A673 (cell line): ENCODE measurements at regions not wholly inside any gene's neighbourhood (a gene's known extent, or its start where the extent isn't known, plus 50 kb on each side); places are given as distances from the start of the nearest gene placed in this dataset.

Source experiments
- BruUV-seq: library from RNA; stranded (reverse); fragments of 400-500 nt; replicated peaks from 2 replicates; lab custom pipeline; 2021; lab: Mats Ljungman, UMichigan
- CTCF ChIA-PET: fragments of 300-600 bp; sonication (Branson Sonifier 250); formaldehyde crosslinking; loops from one replicate; lab custom pipeline; 2022; ENCODE audit warnings: antibody characterized with exemption; lab: Charles Lee
- POLR2A ChIA-PET: fragments of 300-600 bp; sonication (Branson Sonifier 250); formaldehyde crosslinking; loops from one replicate; lab custom pipeline; 2022; ENCODE audit warnings: antibody characterized with exemption; ENCODE audit not compliant: low non-redundant PET; lab: Charles Lee
- DNase-seq: peaks from one replicate; pipeline ENCODE4 v3.0.0-alpha.2; 2015; ENCODE audit warnings: low spot score
- H3K27ac ChIP-seq: fragments of 200-600 bp; sonication (generic); 2 replicates; pipeline ENCODE4 v1.5.1; 2016; ENCODE audit warnings: mixed run types, low read depth, mild to moderate bottlenecking, mixed read lengths, antibody characterized with exemption, low read length; ENCODE audit not compliant: poor library complexity, severe bottlenecking
- H3K27me3 ChIP-seq: fragments of 200-600 bp; sonication (generic); replicated peaks from 2 replicates; pipeline ENCODE4 v1.6.1; 2017; ENCODE audit warnings: mixed run types, low read depth, mild to moderate bottlenecking, mixed read lengths, antibody characterized with exemption, low read length; ENCODE audit not compliant: insufficient read depth, poor library complexity
- H3K36me3 ChIP-seq: fragments of 200-600 bp; sonication (generic); 2 replicates; pipeline ENCODE4 v1.6.1; 2016; ENCODE audit warnings: mixed run types, mild to moderate bottlenecking, mixed read lengths, antibody characterized with exemption, low read length; ENCODE audit not compliant: insufficient read depth, poor library complexity, severe bottlenecking
- H3K4me1 ChIP-seq: fragments of 200-600 bp; sonication (generic); 2 replicates; pipeline ENCODE4 v1.6.1; 2017; ENCODE audit warnings: mixed run types, mild to moderate bottlenecking, mixed read lengths, antibody characterized with exemption, low read length; ENCODE audit not compliant: insufficient read depth, poor library complexity, severe bottlenecking
- H3K4me3 ChIP-seq: fragments of 200-600 bp; sonication (generic); 2 replicates; pipeline ENCODE4 v1.5.1; 2016; ENCODE audit warnings: low read depth, mixed run types, mild to moderate bottlenecking, mixed read lengths, low read length; ENCODE audit not compliant: poor library complexity, severe bottlenecking
- H3K9me3 ChIP-seq: fragments of 200-600 bp; sonication (generic); 2 replicates; pipeline ENCODE4 v1.6.1; 2016; ENCODE audit warnings: mixed run types, low read depth, mild to moderate bottlenecking, mixed read lengths, antibody characterized with exemption, low read length; ENCODE audit not compliant: poor library complexity, severe bottlenecking
- CTCF ChIP-seq: fragments of 300-800, 200-600 bp; sonication (generic); conservative IDR thresholded peaks from 2 replicates; pipeline ENCODE4 v1.5.1; 2017; ENCODE audit warnings: low read depth, mild to moderate bottlenecking, antibody characterized with exemption, low read length, moderate library complexity, mixed read lengths
- EZH2 ChIP-seq: fragments of 200-600 bp; sonication (generic); IDR thresholded peaks from 2 replicates; pipeline ENCODE4 v1.6.1; 2017; ENCODE audit warnings: borderline replicate concordance, low read depth, mild to moderate bottlenecking, mixed read lengths, antibody characterized with exemption, low read length; ENCODE audit not compliant: poor library complexity, severe bottlenecking
- intact Hi-C: fragments of 100-400 bp; cut with micrococcal nuclease; formaldehyde crosslinking; loops from one replicate; pipeline ENCODE4 v1.10.0; 2022; ENCODE audit not compliant: unreplicated experiment

- CTCF ChIA-PET = no interaction called here
Measured at GRCh38 chr2:182638667-182639066, 77.4 kb upstream of the DNAJC10 start.

GRCh38 chr2:182639971-182640370 is 76.1 kb upstream of the DNAJC10 start:
- Histone ChIP-seq H3K36me3 (no peaks in the 10 kb centered on the region), H3K4me1 (no peaks in the 10 kb centered on the region), H3K27me3 (no peaks in the 10 kb centered on the region), H3K4me3 (no peak overlapping the region), H3K27ac (no peak overlapping the region), H3K9me3 (no peaks in the 10 kb centered on the region)
- TF ChIP-seq EZH2 (no peak), CTCF (no peak)
- intact Hi-C loops = no loop called here
- no peak for DNase-seq
- no TSS peak for BruUV-seq
- ChIA-PET CTCF (no interaction called here), POLR2A (no interaction called here)

More at GRCh38 chr2:182638667-182639066, 77.4 kb upstream of the DNAJC10 start:
- H3K4me3 ChIP-seq = no peak overlapping the region
- H3K4me1 ChIP-seq = no peaks in the 10 kb centered on the region
- no peaks in the 10 kb centered on the region for H3K36me3 ChIP-seq
- no peaks in the 10 kb centered on the region for H3K27me3 ChIP-seq
- no TSS peak for BruUV-seq
- H3K27ac ChIP-seq = no peak overlapping the region
- no peak for DNase-seq
- POLR2A ChIA-PET = no interaction called here
- TF ChIP-seq EZH2 (no peak), CTCF (no peak)
- intact Hi-C loops = no loop called here
- H3K9me3 ChIP-seq = no peaks in the 10 kb centered on the region

- intact Hi-C loops = no loop called here
- H3K4me3 ChIP-seq = no peak overlapping the region
- BruUV-seq = no TSS peak
- H3K9me3 ChIP-seq = no peaks in the 10 kb centered on the region
- H3K4me1 ChIP-seq = no peaks in the 10 kb centered on the region
- CTCF ChIA-PET = no interaction called here
- no peaks in the 10 kb centered on the region for H3K36me3 ChIP-seq
- DNase-seq = peak; percentile 67
- H3K27me3 ChIP-seq = no peaks in the 10 kb centered on the region
- no peak for TF ChIP-seq EZH2
- TF ChIP-seq CTCF = no peak
- no peak overlapping the region for H3K27ac ChIP-seq
- POLR2A ChIA-PET = no interaction called here
Measured at GRCh38 chr2:182642328-182642727, 73.7 kb upstream of the DNAJC10 start.
